GM23338 (cell line): ENCODE measurements at regions not wholly inside any gene's neighbourhood (a gene's known extent, or its start where the extent isn't known, plus 50 kb on each side); places are given as distances from the start of the nearest gene placed in this dataset.

ENCODE experiments used
- ATAC-seq: fragments of 200-7000 bp; cut with Tn5 transposase; 3 replicates; pipeline ENCODE4 v1.9.1; 2020
- DNase-seq: peaks from one replicate; pipeline ENCODE4 v3.0.0-alpha.2; 2015; ENCODE audit warnings: low spot score
- H2AFZ ChIP-seq: fragments of 200-600 bp; sonication (generic); 2 replicates; pipeline ENCODE4 v1.8.0; 2016; ENCODE audit warnings: antibody characterized with exemption, mild to moderate bottlenecking, moderate library complexity
- H3F3A ChIP-seq: fragments of 200-600 bp; sonication (generic); replicated peaks from 2 replicates; pipeline ENCODE4 v1.8.0; 2017; ENCODE audit warnings: antibody characterized with exemption, mixed run types, low read depth
- H3K27ac ChIP-seq: fragments of 200-600 bp; sonication (generic); 2 replicates; pipeline ENCODE4 v1.6.1; 2016; ENCODE audit warnings: low read depth
- H3K27me3 ChIP-seq: fragments of 200-600 bp; sonication (generic); 2 replicates; pipeline ENCODE4 v1.8.0; 2016; ENCODE audit warnings: mild to moderate bottlenecking, mixed run types, moderate library complexity; ENCODE audit not compliant: insufficient read depth
- H3K36me3 ChIP-seq: fragments of 200-600 bp; sonication (generic); 2 replicates; pipeline ENCODE4 v1.8.0; 2016; ENCODE audit warnings: mild to moderate bottlenecking; ENCODE audit not compliant: insufficient read depth
- H3K4me1 ChIP-seq: fragments of 200-600 bp; sonication (generic); 2 replicates; pipeline ENCODE4 v1.8.0; 2016; ENCODE audit warnings: mild to moderate bottlenecking, moderate library complexity; ENCODE audit not compliant: insufficient read depth
- H3K4me2 ChIP-seq: fragments of 200-600 bp; sonication (generic); 2 replicates; pipeline ENCODE4 v1.7.1; 2017; ENCODE audit warnings: mixed run types
- H3K4me3 ChIP-seq: fragments of 200-600 bp; sonication (generic); 2 replicates; pipeline ENCODE4 v1.6.1; 2016; ENCODE audit warnings: mixed run types
- H3K79me2 ChIP-seq: fragments of 200-600 bp; sonication (generic); replicated peaks from 2 replicates; pipeline ENCODE4 v1.8.0; 2017; ENCODE audit warnings: mild to moderate bottlenecking; ENCODE audit not compliant: insufficient read depth
- H3K9me2 ChIP-seq: fragments of 200-600 bp; sonication (generic); 2 replicates; pipeline ENCODE4 v1.8.0; 2017; ENCODE audit not compliant: insufficient read depth
- H4K20me1 ChIP-seq: fragments of 200-600 bp; sonication (generic); replicated peaks from 2 replicates; pipeline ENCODE4 v1.8.0; 2017; ENCODE audit warnings: mild to moderate bottlenecking; ENCODE audit not compliant: insufficient read depth
- H3K27ac Mint-ChIP-seq: 2 replicates; pipeline ENCODE4 v1.8.0; 2020; ENCODE audit warnings: inconsistent platforms, mild to moderate bottlenecking, moderate library complexity, mixed read lengths
- H3K27me3 Mint-ChIP-seq: 3 replicates; pipeline ENCODE4 v1.8.0; 2022; ENCODE audit warnings: low read depth, mild to moderate bottlenecking, moderate library complexity, mixed read lengths, inconsistent platforms; ENCODE audit not compliant: insufficient read depth, poor library complexity
- H3K36me3 Mint-ChIP-seq: 3 replicates; pipeline ENCODE4 v1.8.0; 2021; ENCODE audit warnings: low read depth, mild to moderate bottlenecking, inconsistent platforms, moderate library complexity, mixed read lengths
- H3K4me1 Mint-ChIP-seq: 3 replicates; pipeline ENCODE4 v1.8.0; 2020; ENCODE audit warnings: mild to moderate bottlenecking, inconsistent platforms, mixed read lengths
- H3K4me3 Mint-ChIP-seq: 3 replicates; pipeline ENCODE4 v1.8.0; 2021; ENCODE audit warnings: moderate library complexity, mild to moderate bottlenecking, inconsistent platforms, mixed read lengths
- H3K9me3 Mint-ChIP-seq: 3 replicates; pipeline ENCODE4 v1.8.0; 2020; ENCODE audit warnings: moderate library complexity, mild to moderate bottlenecking, inconsistent platforms, mixed read lengths
- CREB1 ChIP-seq: fragments of 250-450 bp; sonication (Bioruptor Pico); IDR thresholded peaks from 2 replicates; pipeline ENCODE4 v1.5.0; 2020; ENCODE audit warnings: low read depth, mild to moderate bottlenecking, moderate library complexity
- EZH2phosphoT487 ChIP-seq: fragments of 200-600 bp; sonication (generic); IDR thresholded peaks from one replicate; pipeline ENCODE4 v1.8.1; 2018; ENCODE audit warnings: antibody characterized with exemption; ENCODE audit not compliant: unreplicated experiment
- NANOG ChIP-seq: IDR thresholded peaks from 2 replicates; pipeline ENCODE4 v1.6.1; 2016; ENCODE audit warnings: antibody characterized with exemption, borderline replicate concordance
- POLR2AphosphoS5 ChIP-seq: IDR thresholded peaks from 2 replicates; pipeline ENCODE4 v1.6.1; 2016; ENCODE audit warnings: antibody characterized with exemption, low read depth
- ZNF114 ChIP-seq: fragments of 250-450 bp; sonication (Bioruptor Pico); IDR thresholded peaks from 2 replicates; pipeline ENCODE4 v1.5.0; 2020; ENCODE audit warnings: mild to moderate bottlenecking, moderate library complexity
- ZNF331 ChIP-seq: fragments of 250-450 bp; sonication (Bioruptor Pico); IDR thresholded peaks from 2 replicates; pipeline ENCODE4 v1.5.0; 2020; ENCODE audit warnings: low read depth, mild to moderate bottlenecking, moderate library complexity
- TF ChIP-seq, protein P1 (sequence below), 2 experiments: fragments of 200-600 bp in 1 of 2; sonication (generic) in 1 of 2; conservative IDR thresholded peaks; 2 replicates each; pipeline versions ENCODE4 v1.5.1 to v1.6.1; 2016 to 2017; ENCODE audit warnings: antibody characterized with exemption in 2 of 2, low read depth in 2 of 2, mild to moderate bottlenecking in 2 of 2, moderate library complexity in 1 of 2
- TF ChIP-seq, protein P2 (sequence below): IDR thresholded peaks from 2 replicates; pipeline ENCODE4 v1.6.1; 2016; ENCODE audit warnings: antibody characterized with exemption
- TF ChIP-seq, protein P3 (sequence below): fragments of 250-450 bp; sonication (Bioruptor Pico); IDR thresholded peaks from 2 replicates; pipeline ENCODE4 v1.5.0; 2020; ENCODE audit warnings: mild to moderate bottlenecking, moderate library complexity
- TF ChIP-seq, protein P4 (sequence below): IDR thresholded peaks from one replicate; pipeline ENCODE4 v1.6.1; 2018; ENCODE audit warnings: antibody characterized with exemption; ENCODE audit not compliant: unreplicated experiment

DNA sequence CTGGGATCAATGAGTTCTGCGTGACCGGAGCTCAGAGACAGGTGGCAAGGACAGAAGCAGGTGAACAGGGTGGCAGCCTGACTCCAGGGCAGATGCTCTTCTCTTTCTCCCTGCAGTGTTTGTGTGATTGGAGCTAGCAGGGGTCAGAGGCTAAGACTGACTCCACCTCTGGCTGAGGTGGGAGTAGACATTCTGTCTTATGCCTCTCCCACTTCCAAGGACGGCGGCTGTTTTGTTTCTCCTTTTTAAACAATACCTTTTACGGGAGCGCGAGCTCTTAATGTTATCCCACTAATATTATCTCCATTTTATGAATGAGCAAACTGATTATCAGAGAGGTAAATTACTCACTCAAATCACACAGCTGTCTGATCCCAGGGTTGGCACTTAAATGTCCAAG is 323.7 kb downstream of the MIAT start (continued):
- TF ChIP-seq, protein P1, sequence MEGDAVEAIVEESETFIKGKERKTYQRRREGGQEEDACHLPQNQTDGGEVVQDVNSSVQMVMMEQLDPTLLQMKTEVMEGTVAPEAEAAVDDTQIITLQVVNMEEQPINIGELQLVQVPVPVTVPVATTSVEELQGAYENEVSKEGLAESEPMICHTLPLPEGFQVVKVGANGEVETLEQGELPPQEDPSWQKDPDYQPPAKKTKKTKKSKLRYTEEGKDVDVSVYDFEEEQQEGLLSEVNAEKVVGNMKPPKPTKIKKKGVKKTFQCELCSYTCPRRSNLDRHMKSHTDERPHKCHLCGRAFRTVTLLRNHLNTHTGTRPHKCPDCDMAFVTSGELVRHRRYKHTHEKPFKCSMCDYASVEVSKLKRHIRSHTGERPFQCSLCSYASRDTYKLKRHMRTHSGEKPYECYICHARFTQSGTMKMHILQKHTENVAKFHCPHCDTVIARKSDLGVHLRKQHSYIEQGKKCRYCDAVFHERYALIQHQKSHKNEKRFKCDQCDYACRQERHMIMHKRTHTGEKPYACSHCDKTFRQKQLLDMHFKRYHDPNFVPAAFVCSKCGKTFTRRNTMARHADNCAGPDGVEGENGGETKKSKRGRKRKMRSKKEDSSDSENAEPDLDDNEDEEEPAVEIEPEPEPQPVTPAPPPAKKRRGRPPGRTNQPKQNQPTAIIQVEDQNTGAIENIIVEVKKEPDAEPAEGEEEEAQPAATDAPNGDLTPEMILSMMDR (conservative IDR thresholded peaks at IDR 0.05; ENCODE audit: low read depth in 2 of 2) = no peak

DNA sequence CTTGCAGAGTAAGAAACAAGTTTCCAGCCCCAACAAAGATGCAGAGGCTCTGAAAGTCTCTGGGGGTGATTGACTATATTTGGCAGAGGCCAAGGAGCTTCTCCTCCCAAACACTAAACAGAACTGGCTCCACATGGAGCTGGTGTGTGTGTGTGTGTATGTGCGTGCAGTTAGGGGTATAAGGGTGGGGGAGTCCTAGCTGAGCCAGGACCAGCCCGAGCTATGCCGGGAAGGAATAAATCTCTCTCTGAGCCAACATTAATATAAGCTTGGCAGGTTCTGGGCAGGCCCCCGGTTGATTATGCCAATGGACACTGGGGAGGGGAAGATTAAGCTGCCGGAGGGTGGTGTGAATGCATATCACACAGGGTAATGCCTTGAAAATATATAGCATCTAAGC is 324.2 kb downstream of the MIAT start:
- Histone ChIP-seq H3K27ac (no peak overlapping the region), H2AFZ (no peak overlapping the region), H3K79me2 (no peaks in the 10 kb centered on the region), H3K4me3 (no peak overlapping the region), H4K20me1 (no peaks in the 10 kb centered on the region), H3K9me2 (no peaks in the 10 kb centered on the region), H3K27me3 (no peaks in the 10 kb centered on the region), H3F3A (no peaks in the 10 kb centered on the region), H3K4me1 (peaks cover 12% of the 10 kb centered on the region), H3K36me3 (no peaks in the 10 kb centered on the region), H3K4me2 (no peak overlapping the region)
- Mint-ChIP-seq H3K4me1 (peaks cover 5% of the 10 kb centered on the region), H3K4me3 (no peak overlapping the region), H3K27me3 (peaks cover 3% of the 10 kb centered on the region), H3K9me3 (no peaks in the 10 kb centered on the region), H3K27ac (no peak overlapping the region), H3K36me3 (no peaks in the 10 kb centered on the region)
- no peak for DNase-seq
- ATAC-seq = no peak
- TF ChIP-seq NANOG = no peak
- TF ChIP-seq ZNF114 (CRISPR knock-in tag) = no peak
- TF ChIP-seq, protein P2, sequence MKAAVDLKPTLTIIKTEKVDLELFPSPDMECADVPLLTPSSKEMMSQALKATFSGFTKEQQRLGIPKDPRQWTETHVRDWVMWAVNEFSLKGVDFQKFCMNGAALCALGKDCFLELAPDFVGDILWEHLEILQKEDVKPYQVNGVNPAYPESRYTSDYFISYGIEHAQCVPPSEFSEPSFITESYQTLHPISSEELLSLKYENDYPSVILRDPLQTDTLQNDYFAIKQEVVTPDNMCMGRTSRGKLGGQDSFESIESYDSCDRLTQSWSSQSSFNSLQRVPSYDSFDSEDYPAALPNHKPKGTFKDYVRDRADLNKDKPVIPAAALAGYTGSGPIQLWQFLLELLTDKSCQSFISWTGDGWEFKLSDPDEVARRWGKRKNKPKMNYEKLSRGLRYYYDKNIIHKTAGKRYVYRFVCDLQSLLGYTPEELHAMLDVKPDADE = no peak
- TF ChIP-seq CREB1 (CRISPR knock-in tag) = no peak
- TF ChIP-seq POLR2AphosphoS5 = no peak
- TF ChIP-seq, protein P3, sequence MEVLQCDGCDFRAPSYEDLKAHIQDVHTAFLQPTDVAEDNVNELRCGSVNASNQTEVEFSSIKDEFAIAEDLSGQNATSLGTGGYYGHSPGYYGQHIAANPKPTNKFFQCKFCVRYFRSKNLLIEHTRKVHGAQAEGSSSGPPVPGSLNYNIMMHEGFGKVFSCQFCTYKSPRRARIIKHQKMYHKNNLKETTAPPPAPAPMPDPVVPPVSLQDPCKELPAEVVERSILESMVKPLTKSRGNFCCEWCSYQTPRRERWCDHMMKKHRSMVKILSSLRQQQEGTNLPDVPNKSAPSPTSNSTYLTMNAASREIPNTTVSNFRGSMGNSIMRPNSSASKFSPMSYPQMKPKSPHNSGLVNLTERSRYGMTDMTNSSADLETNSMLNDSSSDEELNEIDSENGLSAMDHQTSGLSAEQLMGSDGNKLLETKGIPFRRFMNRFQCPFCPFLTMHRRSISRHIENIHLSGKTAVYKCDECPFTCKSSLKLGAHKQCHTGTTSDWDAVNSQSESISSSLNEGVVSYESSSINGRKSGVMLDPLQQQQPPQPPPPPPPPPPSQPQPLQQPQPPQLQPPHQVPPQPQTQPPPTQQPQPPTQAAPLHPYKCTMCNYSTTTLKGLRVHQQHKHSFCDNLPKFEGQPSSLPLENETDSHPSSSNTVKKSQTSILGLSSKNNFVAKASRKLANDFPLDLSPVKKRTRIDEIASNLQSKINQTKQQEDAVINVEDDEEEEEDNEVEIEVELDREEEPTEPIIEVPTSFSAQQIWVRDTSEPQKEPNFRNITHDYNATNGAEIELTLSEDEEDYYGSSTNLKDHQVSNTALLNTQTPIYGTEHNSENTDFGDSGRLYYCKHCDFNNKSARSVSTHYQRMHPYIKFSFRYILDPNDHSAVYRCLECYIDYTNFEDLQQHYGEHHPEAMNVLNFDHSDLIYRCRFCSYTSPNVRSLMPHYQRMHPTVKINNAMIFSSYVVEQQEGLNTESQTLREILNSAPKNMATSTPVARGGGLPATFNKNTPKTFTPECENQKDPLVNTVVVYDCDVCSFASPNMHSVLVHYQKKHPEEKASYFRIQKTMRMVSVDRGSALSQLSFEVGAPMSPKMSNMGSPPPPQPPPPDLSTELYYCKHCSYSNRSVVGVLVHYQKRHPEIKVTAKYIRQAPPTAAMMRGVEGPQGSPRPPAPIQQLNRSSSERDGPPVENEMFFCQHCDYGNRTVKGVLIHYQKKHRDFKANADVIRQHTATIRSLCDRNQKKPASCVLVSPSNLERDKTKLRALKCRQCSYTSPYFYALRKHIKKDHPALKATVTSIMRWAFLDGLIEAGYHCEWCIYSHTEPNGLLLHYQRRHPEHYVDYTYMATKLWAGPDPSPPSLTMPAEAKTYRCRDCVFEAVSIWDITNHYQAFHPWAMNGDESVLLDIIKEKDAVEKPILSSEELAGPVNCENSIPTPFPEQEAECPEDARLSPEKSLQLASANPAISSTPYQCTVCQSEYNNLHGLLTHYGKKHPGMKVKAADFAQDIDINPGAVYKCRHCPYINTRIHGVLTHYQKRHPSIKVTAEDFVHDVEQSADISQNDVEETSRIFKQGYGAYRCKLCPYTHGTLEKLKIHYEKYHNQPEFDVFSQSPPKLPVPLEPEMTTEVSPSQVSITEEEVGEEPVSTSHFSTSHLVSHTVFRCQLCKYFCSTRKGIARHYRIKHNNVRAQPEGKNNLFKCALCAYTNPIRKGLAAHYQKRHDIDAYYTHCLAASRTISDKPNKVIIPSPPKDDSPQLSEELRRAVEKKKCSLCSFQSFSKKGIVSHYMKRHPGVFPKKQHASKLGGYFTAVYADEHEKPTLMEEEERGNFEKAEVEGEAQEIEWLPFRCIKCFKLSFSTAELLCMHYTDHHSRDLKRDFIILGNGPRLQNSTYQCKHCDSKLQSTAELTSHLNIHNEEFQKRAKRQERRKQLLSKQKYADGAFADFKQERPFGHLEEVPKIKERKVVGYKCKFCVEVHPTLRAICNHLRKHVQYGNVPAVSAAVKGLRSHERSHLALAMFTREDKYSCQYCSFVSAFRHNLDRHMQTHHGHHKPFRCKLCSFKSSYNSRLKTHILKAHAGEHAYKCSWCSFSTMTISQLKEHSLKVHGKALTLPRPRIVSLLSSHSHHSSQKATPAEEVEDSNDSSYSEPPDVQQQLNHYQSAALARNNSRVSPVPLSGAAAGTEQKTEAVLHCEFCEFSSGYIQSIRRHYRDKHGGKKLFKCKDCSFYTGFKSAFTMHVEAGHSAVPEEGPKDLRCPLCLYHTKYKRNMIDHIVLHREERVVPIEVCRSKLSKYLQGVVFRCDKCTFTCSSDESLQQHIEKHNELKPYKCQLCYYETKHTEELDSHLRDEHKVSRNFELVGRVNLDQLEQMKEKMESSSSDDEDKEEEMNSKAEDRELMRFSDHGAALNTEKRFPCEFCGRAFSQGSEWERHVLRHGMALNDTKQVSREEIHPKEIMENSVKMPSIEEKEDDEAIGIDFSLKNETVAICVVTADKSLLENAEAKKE = no peak
- TF ChIP-seq, protein P4, sequence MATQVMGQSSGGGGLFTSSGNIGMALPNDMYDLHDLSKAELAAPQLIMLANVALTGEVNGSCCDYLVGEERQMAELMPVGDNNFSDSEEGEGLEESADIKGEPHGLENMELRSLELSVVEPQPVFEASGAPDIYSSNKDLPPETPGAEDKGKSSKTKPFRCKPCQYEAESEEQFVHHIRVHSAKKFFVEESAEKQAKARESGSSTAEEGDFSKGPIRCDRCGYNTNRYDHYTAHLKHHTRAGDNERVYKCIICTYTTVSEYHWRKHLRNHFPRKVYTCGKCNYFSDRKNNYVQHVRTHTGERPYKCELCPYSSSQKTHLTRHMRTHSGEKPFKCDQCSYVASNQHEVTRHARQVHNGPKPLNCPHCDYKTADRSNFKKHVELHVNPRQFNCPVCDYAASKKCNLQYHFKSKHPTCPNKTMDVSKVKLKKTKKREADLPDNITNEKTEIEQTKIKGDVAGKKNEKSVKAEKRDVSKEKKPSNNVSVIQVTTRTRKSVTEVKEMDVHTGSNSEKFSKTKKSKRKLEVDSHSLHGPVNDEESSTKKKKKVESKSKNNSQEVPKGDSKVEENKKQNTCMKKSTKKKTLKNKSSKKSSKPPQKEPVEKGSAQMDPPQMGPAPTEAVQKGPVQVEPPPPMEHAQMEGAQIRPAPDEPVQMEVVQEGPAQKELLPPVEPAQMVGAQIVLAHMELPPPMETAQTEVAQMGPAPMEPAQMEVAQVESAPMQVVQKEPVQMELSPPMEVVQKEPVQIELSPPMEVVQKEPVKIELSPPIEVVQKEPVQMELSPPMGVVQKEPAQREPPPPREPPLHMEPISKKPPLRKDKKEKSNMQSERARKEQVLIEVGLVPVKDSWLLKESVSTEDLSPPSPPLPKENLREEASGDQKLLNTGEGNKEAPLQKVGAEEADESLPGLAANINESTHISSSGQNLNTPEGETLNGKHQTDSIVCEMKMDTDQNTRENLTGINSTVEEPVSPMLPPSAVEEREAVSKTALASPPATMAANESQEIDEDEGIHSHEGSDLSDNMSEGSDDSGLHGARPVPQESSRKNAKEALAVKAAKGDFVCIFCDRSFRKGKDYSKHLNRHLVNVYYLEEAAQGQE = no peak
- TF ChIP-seq EZH2phosphoT487 = no peak
- TF ChIP-seq ZNF331 (CRISPR knock-in tag) = no peak
